Transverse colon (tissue), 4 donors: ENCODE measurements at regions not wholly inside any gene's neighbourhood (a gene's known extent, or its start where the extent isn't known, plus 50 kb on each side); places are given as distances from the start of the nearest gene placed in this dataset.
"Not testable (repeated sequence)": the region's sequence is repeated elsewhere in the genome, so short reads cannot be mapped to it uniquely, and the experiment has no call there.

Experiments used
- DNase-seq: peaks from one replicate; pipeline ENCODE4 v3.0.0-alpha.2; 2019
- H3K27ac ChIP-seq, 4 donors: fragments of 200-600 bp; sonication (generic); 2 replicates each; pipeline ENCODE4 v1.5.1; 2016 to 2018; ENCODE audit warnings: inconsistent platforms in 4 of 4
- H3K27me3 ChIP-seq: fragments of 200-600 bp; sonication (generic); 2 replicates; pipeline ENCODE4 v1.5.1; 2017; ENCODE audit warnings: inconsistent platforms
- H3K36me3 ChIP-seq, 4 donors: fragments of 200-600 bp; sonication (generic); 2 replicates each; pipeline ENCODE4 v1.5.1; 2017 to 2019; ENCODE audit warnings: inconsistent platforms in 4 of 4
- H3K4me1 ChIP-seq, 4 donors: fragments of 200-600 bp; sonication (generic); 2 replicates each; pipeline ENCODE4 v1.5.1; 2017 to 2020; ENCODE audit warnings: inconsistent platforms in 4 of 4
- H3K4me3 ChIP-seq, 4 donors: fragments of 200-600 bp; sonication (generic); 1 replicate in 1 of 4; 2 replicates in 3 of 4; pipeline versions ENCODE4 v1.5.1 to v1.6.1; 2017 to 2019; ENCODE audit warnings: inconsistent platforms in 4 of 4
- H3K9me3 ChIP-seq, 2 donors: fragments of 200-600 bp; sonication (generic); 2 replicates each; pipeline ENCODE4 v1.5.1; 2017 to 2019; ENCODE audit warnings: inconsistent platforms in 2 of 2
- CTCF ChIP-seq, 5 experiments: fragments of 200-600 bp in 3 of 5; fragments of 450-650 bp in 2 of 5; sonication (generic) in 3 of 5; IDR thresholded peaks; 1 replicate in 2 of 5; 2 replicates in 3 of 5; pipeline ENCODE4 v1.5.1; 2016 to 2017; ENCODE audit warnings: antibody characterized with exemption in 5 of 5, inconsistent platforms in 3 of 5, mild to moderate bottlenecking in 2 of 5, moderate library complexity in 1 of 5
- EP300 ChIP-seq: sonication (generic); formaldehyde crosslinking; IDR thresholded peaks from one replicate; pipeline ENCODE4 v1.6.1; 2017; ENCODE audit warnings: antibody characterized with exemption, low read depth
- POLR2A ChIP-seq: fragments of 450-650 bp; IDR thresholded peaks from one replicate; pipeline ENCODE4 v1.6.1; 2016; ENCODE audit warnings: antibody characterized with exemption, mild to moderate bottlenecking, moderate library complexity
- POLR2AphosphoS5 ChIP-seq, 3 donors: sonication (generic); formaldehyde crosslinking; IDR thresholded peaks; one replicate each; pipeline ENCODE4 v1.6.1; 2016; ENCODE audit warnings: antibody characterized with exemption in 3 of 3
- WGBS, 2 donors: methylation state at CpG; one replicate each; pipeline ENCODE4 v1.1.5; 2018; ENCODE audit warnings: low coverage in 1 of 2; 5-methylcytosine and 5-hydroxymethylcytosine counted together
- in situ Hi-C, 4 donors: fragments of 200-750 bp; cut with MboI; loops; one replicate each; pipeline versions ENCODE4 v1.15.0 to v1.15.1; 2017; ENCODE audit warnings: low sequenced_read_pairs in 3 of 4, low pct_ligation_motif_present in 1 of 4, low pct_unique_long_range_greater_than_20kb in 1 of 4
- intact Hi-C: fragments of 100-400 bp; cut with DNase I; formaldehyde crosslinking; loops from one replicate; pipeline ENCODE4 v1.15.1; 2023; ENCODE audit warnings: low total_unique reads

- intact Hi-C loops (no loop called here), in situ Hi-C loops (no loop called here)
- Histone ChIP-seq H3K4me3 (no peak overlapping the region), H3K27ac (no peak overlapping the region), H3K27me3 (peaks cover 4% of the 10 kb centered on the region), H3K4me1 (no peaks in the 10 kb centered on the region), H3K9me3 (no peaks in the 10 kb centered on the region), H3K36me3 (no peaks in the 10 kb centered on the region)
- 80 to 83% methylated on average over 4 to 11 of the region's 11 CpGs for WGBS, 2 donors
- no peak for DNase-seq
- no peak for TF ChIP-seq CTCF (IDR thresholded peaks at IDR 0.05)
- no peak for TF ChIP-seq POLR2A
- TF ChIP-seq EP300, result no peak
- no peak for TF ChIP-seq POLR2AphosphoS5 (IDR thresholded peaks at IDR 0.05)
Measured at GRCh38 chr1:29621826-29622435, 385.6 kb downstream of the PTPRU start.

- no peaks in the 10 kb centered on the region for H3K9me3 ChIP-seq
- H3K27me3 ChIP-seq, result peaks cover 4% of the 10 kb centered on the region
- no peak overlapping the region for H3K4me3 ChIP-seq
- H3K27ac ChIP-seq, result no peak overlapping the region
- WGBS, 2 donors, result 63% methylated on average over 7 of the region's 7 CpGs; no CpG with 5 or more reads in 1 of the 2 donors
- no peaks in the 10 kb centered on the region for H3K36me3 ChIP-seq
- in situ Hi-C loops (no loop called here), intact Hi-C loops (no loop called here)
- no peaks in the 10 kb centered on the region for H3K4me1 ChIP-seq
- no peak for TF ChIP-seq CTCF (IDR thresholded peaks at IDR 0.05)
- no peak for TF ChIP-seq EP300
- TF ChIP-seq POLR2AphosphoS5 (IDR thresholded peaks at IDR 0.05), result no peak
- TF ChIP-seq POLR2A, result no peak
- DNase-seq, result no peak
Measured at GRCh38 chr1:29620631-29621030, 384.3 kb downstream of the PTPRU start.

GRCh38 chr1:29607236-29607635 lies 370.9 kb downstream of the PTPRU start:
- intact Hi-C loops, result no loop called here
- TF ChIP-seq EP300, result no peak
- TF ChIP-seq CTCF (IDR thresholded peaks at IDR 0.05), result no peak
- TF ChIP-seq POLR2A, result no peak
- no peak for TF ChIP-seq POLR2AphosphoS5 (IDR thresholded peaks at IDR 0.05)
- in situ Hi-C loops, result no loop called here
- no peaks in the 10 kb centered on the region for H3K36me3 ChIP-seq
- DNase-seq, result no peak
- H3K4me3 ChIP-seq, result no peak overlapping the region
- no peak overlapping the region for H3K27ac ChIP-seq
- H3K9me3 ChIP-seq, result no peaks in the 10 kb centered on the region
- H3K27me3 ChIP-seq, result peaks cover 3% of the 10 kb centered on the region
- H3K4me1 ChIP-seq, result no peaks in the 10 kb centered on the region

DNA sequence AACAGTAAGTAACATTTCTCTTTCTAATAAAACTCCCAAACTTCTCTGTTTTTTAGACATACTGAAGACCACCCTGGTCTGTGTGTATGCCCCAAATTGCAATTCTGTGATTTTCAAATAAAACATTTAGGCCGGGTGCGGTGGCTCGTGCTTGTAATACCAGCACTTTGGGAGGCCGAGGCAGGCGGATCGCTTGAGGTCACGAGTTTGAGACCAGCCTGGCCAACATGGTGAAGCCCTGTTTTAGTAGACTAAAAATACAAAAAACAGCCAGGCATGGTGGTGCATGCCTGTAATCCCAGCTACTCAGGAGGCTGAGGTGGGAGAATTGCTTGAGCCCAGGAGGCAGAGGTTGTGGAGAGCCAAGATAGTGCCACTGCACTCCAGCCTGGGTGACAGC lies 368.5 kb downstream of the PTPRU start:
- H3K27ac ChIP-seq, H3K9me3 ChIP-seq, H3K4me1 ChIP-seq, DNase-seq, H3K27me3 ChIP-seq, in situ Hi-C loops, H3K4me3 ChIP-seq, H3K36me3 ChIP-seq, intact Hi-C loops: not testable (repeated sequence)
- 87 to 100% methylated on average over 1 to 7 of the region's 7 CpGs for WGBS, 2 donors

DNA sequence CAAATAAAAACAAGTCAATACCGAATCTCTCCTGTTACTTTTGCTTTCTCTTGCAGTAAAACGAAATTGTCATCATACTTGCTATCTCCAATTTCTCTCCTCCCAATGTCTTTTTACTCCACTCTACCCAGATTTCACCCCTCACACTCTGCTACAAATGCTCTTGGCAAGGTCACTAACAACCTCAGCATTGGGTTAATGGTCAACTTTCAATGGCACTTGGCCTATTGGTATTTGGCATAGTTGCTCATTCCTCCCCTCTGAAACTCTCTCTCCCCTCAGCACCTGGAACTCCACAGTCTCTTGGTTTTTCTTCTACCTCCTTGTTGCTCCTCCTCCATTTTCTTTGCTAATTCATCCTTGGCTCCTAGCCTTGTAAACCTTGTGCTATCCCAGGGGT lies 367.3 kb downstream of the PTPRU start:
- intact Hi-C loops, result no loop called here
- in situ Hi-C loops, result no loop called here
- no peak for DNase-seq
- no peaks in the 10 kb centered on the region for H3K9me3 ChIP-seq
- TF ChIP-seq EP300, result no peak
- TF ChIP-seq POLR2A, result no peak
- no peak for TF ChIP-seq CTCF (IDR thresholded peaks at IDR 0.05)
- TF ChIP-seq POLR2AphosphoS5 (IDR thresholded peaks at IDR 0.05), result no peak
- H3K4me3 ChIP-seq, result no peak overlapping the region
- no peak overlapping the region for H3K27ac ChIP-seq
- no peaks in the 10 kb centered on the region for H3K36me3 ChIP-seq
- H3K27me3 ChIP-seq, result no peaks in the 10 kb centered on the region
- H3K4me1 ChIP-seq, result no peaks in the 10 kb centered on the region
- 40 to 58% methylated on average over 2 of the region's 2 CpGs for WGBS, 2 donors
